GM12878 (cell line): ENCODE measurements at regions not wholly inside any gene's neighbourhood (a gene's known extent, or its start where the extent isn't known, plus 50 kb on each side); places are given as distances from the start of the nearest gene placed in this dataset.
"Not testable (repeated sequence)": the region's sequence is repeated elsewhere in the genome, so short reads cannot be mapped to it uniquely, and the experiment has no call there.

Source experiments
- ATAC-seq: fragments of 200-7000 bp; cut with Tn5 transposase; 3 replicates; pipeline ENCODE4 v1.9.1; 2020; ENCODE audit warnings: mild to moderate bottlenecking, moderate library complexity
- BruUV-seq: library from RNA; stranded (reverse); fragments of 400-500 nt; replicated peaks from 2 replicates; lab custom pipeline; 2021; lab: Mats Ljungman, UMichigan
- CTCF ChIA-PET: fragments of 300-600 bp; sonication (Branson Sonifier 250); formaldehyde crosslinking; extraction: SDS; loops from one replicate; lab custom pipeline; 2021; ENCODE audit warnings: inconsistent platforms; lab: Yijun Ruan, JAX
- POLR2A ChIA-PET: fragments of 350-600 bp; formaldehyde crosslinking; extraction: SDS; loops from one replicate; lab custom pipeline; 2021; ENCODE audit warnings: inconsistent platforms; lab: Charles Lee
- RAD21 ChIA-PET: fragments of 300-600 bp; sonication (Branson Sonifier 250); formaldehyde crosslinking; loops from one replicate; lab custom pipeline; 2023; ENCODE audit warnings: antibody characterized with exemption; ENCODE audit not compliant: unreplicated experiment; lab: Charles Lee
- SMC1A ChIA-PET: fragments of 300-600 bp; sonication (Branson Sonifier 250); formaldehyde crosslinking; loops from one replicate; lab custom pipeline; 2023; ENCODE audit not compliant: unreplicated experiment, uncharacterized antibody; lab: Charles Lee
- DNase-seq: peaks from one replicate; pipeline ENCODE4 v3.0.0-alpha.2; 2011; ENCODE audit warnings: low read depth, low spot score
- FAIRE-seq: peaks from 3 replicates; lab custom pipeline; 2011; peaks lifted over from hg19 to GRCh38; lab: Jason Lieb, UNC
- H2AFZ ChIP-seq: 2 replicates; pipeline ENCODE4 v1.6.0; 2011; ENCODE audit warnings: low read depth, low read length, control low read depth; ENCODE audit not compliant: control insufficient read depth
- H3K27ac ChIP-seq: 2 replicates; pipeline ENCODE4 v1.5.1; 2011; ENCODE audit warnings: control low read depth; ENCODE audit not compliant: control insufficient read depth, insufficient read depth
- H3K27me3 ChIP-seq, 2 experiments: replicated peaks in 1 of 2; 2 replicates each; pipeline versions ENCODE4 v1.6.0 to v1.6.1; 2011; ENCODE audit warnings: low read length in 1 of 2; ENCODE audit not compliant: control insufficient read depth in 2 of 2, insufficient read depth in 2 of 2
- H3K36me3 ChIP-seq, 2 experiments: 2 replicates each; pipeline ENCODE4 v1.5.1; 2011; ENCODE audit warnings: low read length in 1 of 2; ENCODE audit not compliant: control insufficient read depth in 2 of 2, insufficient read depth in 2 of 2
- H3K4me1 ChIP-seq: 2 replicates; pipeline ENCODE4 v1.6.1; 2011; ENCODE audit warnings: mild to moderate bottlenecking, low read length, moderate library complexity, mixed read lengths; ENCODE audit not compliant: control insufficient read depth, insufficient read depth
- H3K4me2 ChIP-seq: 2 replicates; pipeline ENCODE4 v1.6.0; 2011; ENCODE audit warnings: control low read depth; ENCODE audit not compliant: control insufficient read depth, insufficient read depth
- H3K4me3 ChIP-seq: fragments of 200-600 bp; sonication (generic); 2 replicates; pipeline ENCODE4 v1.5.1; 2016
- H3K79me2 ChIP-seq: 2 replicates; pipeline ENCODE4 v1.6.0; 2011; ENCODE audit warnings: low read length; ENCODE audit not compliant: control insufficient read depth, insufficient read depth
- H3K9ac ChIP-seq: 2 replicates; pipeline ENCODE4 v1.8.0; 2011; ENCODE audit warnings: low read length, control low read depth, mixed read lengths; ENCODE audit not compliant: control insufficient read depth, insufficient read depth
- H3K9me3 ChIP-seq: replicated peaks from 3 replicates; pipeline ENCODE4 v1.5.1; 2011; ENCODE audit warnings: mild to moderate bottlenecking, low read length; ENCODE audit not compliant: control insufficient read depth, insufficient read depth
- H4K20me1 ChIP-seq: 2 replicates; pipeline ENCODE4 v1.6.0; 2011; ENCODE audit not compliant: control insufficient read depth, insufficient read depth
- WGBS: methylation state at CpG from one replicate; pipeline ENCODE4 v1.1.6; 2016; ENCODE audit warnings: low lambda C conversion rate; ENCODE audit not compliant: insufficient replicate concordance, insufficient coverage; ENCODE audit errors: missing lambda C conversion rate; 5-methylcytosine and 5-hydroxymethylcytosine counted together
- in situ Hi-C: fragments of 300-500 bp; cut with MboI; formaldehyde crosslinking; loops from 9 replicates; pipeline ENCODE4 v1.14.3; 2018; ENCODE audit warnings: mixed read lengths
- intact Hi-C: fragments of 100-400 bp; cut with micrococcal nuclease; formaldehyde crosslinking; loops from one replicate; pipeline ENCODE4 v1.14.2; 2022; ENCODE audit not compliant: unreplicated experiment

- H3K27me3 ChIP-seq, H4K20me1 ChIP-seq, H3K27ac ChIP-seq, POLR2A ChIA-PET, H3K9ac ChIP-seq, H3K79me2 ChIP-seq, in situ Hi-C loops, H2AFZ ChIP-seq, SMC1A ChIA-PET, ATAC-seq, intact Hi-C loops, FAIRE-seq, H3K4me3 ChIP-seq, CTCF ChIA-PET, H3K4me1 ChIP-seq, RAD21 ChIA-PET, H3K4me2 ChIP-seq, H3K36me3 ChIP-seq, H3K9me3 ChIP-seq, DNase-seq, BruUV-seq: not testable (repeated sequence)
- whole genome bisulfite sequencing: no CpG with 5 or more reads among the region's 13 CpGs
Measured at GRCh38 chr13:111764996-111765395, 302.0 kb upstream of the SOX1 start.

GRCh38 chr13:111775718-111776117 lies 291.2 kb upstream of the SOX1 start:
- in situ Hi-C loops, H3K9ac ChIP-seq, H3K36me3 ChIP-seq, H3K4me3 ChIP-seq, CTCF ChIA-PET, BruUV-seq, RAD21 ChIA-PET, POLR2A ChIA-PET, H3K9me3 ChIP-seq, H3K4me1 ChIP-seq, ATAC-seq, H4K20me1 ChIP-seq, H3K27ac ChIP-seq, H3K79me2 ChIP-seq, SMC1A ChIA-PET, FAIRE-seq, H2AFZ ChIP-seq, H3K4me2 ChIP-seq, H3K27me3 ChIP-seq, DNase-seq, intact Hi-C loops: not testable (repeated sequence)
- 7% methylated on average over 3 of the region's 3 CpGs for WGBS

DNA sequence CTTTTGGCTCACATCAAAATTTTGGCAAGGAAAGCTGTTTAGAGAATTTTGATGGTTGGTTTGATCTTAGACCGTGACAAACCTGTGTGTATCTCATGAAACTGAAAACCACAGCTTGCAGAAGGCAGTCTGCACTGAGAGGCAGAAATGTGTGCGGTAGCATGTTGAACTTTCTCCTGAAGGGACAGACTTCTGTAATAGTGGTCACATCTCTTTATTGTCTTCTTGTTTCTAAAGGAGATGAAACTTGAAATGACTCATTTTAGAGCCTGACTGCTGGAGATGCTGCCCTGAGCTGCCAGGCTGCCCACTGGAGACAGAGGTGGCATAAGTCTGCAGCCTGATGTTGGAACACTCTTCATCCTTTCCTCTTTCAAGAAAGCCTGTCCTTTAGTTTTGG lies 289.6 kb upstream of the SOX1 start:
- SMC1A ChIA-PET: not testable (repeated sequence)

DNA sequence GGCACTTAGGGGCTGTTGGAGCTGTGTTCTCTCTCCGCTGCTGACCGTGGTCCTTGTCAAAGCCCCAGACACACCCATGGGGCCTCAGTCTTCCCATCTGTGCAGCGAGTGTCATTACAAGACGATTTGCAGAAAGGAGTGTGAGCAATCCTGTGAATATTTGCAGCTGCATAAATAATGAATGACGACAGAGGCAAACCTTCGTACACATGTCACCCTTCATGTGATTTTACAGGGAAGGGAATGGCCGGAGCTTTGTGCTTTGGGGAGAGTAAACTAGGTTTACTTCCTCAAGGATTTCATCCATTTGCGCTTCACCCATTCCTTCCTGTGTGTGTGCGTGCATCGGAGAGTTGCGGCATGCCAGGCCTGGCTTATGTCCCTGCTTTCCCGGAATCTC lies 285.6 kb upstream of the SOX1 start:
- SMC1A ChIA-PET, H3K4me3 ChIP-seq, H2AFZ ChIP-seq, in situ Hi-C loops, H3K36me3 ChIP-seq, H3K27me3 ChIP-seq, BruUV-seq, H3K4me2 ChIP-seq, POLR2A ChIA-PET, H3K27ac ChIP-seq, RAD21 ChIA-PET, H3K79me2 ChIP-seq, DNase-seq, H4K20me1 ChIP-seq, ATAC-seq, intact Hi-C loops, H3K9ac ChIP-seq, CTCF ChIA-PET, H3K4me1 ChIP-seq, H3K9me3 ChIP-seq, FAIRE-seq: not testable (repeated sequence)
- WGBS: 100% methylated on average over 1 of the region's 12 CpGs

More for the DNA sequence above, 289.6 kb upstream of the SOX1 start:
- POLR2A ChIA-PET, RAD21 ChIA-PET, H2AFZ ChIP-seq, H3K4me1 ChIP-seq, in situ Hi-C loops, DNase-seq, H3K9ac ChIP-seq, H3K27me3 ChIP-seq, H3K4me3 ChIP-seq, H3K36me3 ChIP-seq, H3K79me2 ChIP-seq, intact Hi-C loops, H4K20me1 ChIP-seq, H3K4me2 ChIP-seq, H3K9me3 ChIP-seq, BruUV-seq, H3K27ac ChIP-seq, FAIRE-seq, CTCF ChIA-PET: not testable (repeated sequence)
- peak; percentile 42 for ATAC-seq
- 17% methylated on average over 2 of the region's 2 CpGs for WGBS
